T-cell (primary cell): ENCODE measurements at regions not wholly inside any gene's neighbourhood (a gene's known extent, or its start where the extent isn't known, plus 50 kb on each side); places are given as distances from the start of the nearest gene placed in this dataset.

ENCODE experiments used
- ATAC-seq, 4 experiments: fragments of 200-7000 bp in 3 of 4; fragments of 150-1000 bp in 1 of 4; cut with Tn5 transposase; replicated peaks in 1 of 4; 1 replicate in 3 of 4; 2 replicates in 1 of 4; pipeline ENCODE4 v1.10.0; 2021; ENCODE audit warnings: moderate library complexity in 3 of 4, mild to moderate bottlenecking in 2 of 4, moderate number of reproducible peaks in 1 of 4
- CTCF ChIA-PET, 2 donors: fragments of 300-600 bp; sonication (Branson Sonifier 250); formaldehyde crosslinking; loops; one replicate each; lab custom pipeline; 2022; ENCODE audit warnings: antibody characterized with exemption in 2 of 2; lab: Charles Lee
- POLR2A ChIA-PET, 2 donors: fragments of 300-600 bp; sonication (Branson Sonifier 250); formaldehyde crosslinking; loops; one replicate each; lab custom pipeline; 2022; ENCODE audit warnings: antibody characterized with exemption in 2 of 2; lab: Charles Lee
- DNase-seq, 35 experiments: peaks; one replicate each; pipeline versions ENCODE4 v3.0.0 to v3.0.0-alpha.2; 2013 to 2023
- H3K27ac ChIP-seq: one replicate; pipeline ENCODE4 v1.5.1; 2013; ENCODE audit warnings: low read length
- H3K27me3 ChIP-seq, 2 experiments: replicated peaks in 1 of 2; 1 replicate in 1 of 2; 2 replicates in 1 of 2; pipeline versions ENCODE4 v1.6.1 to v1.7.0; 2013; ENCODE audit warnings: low read length in 1 of 2, mixed read lengths in 1 of 2; ENCODE audit not compliant: control insufficient read depth in 2 of 2, insufficient read depth in 2 of 2; ENCODE audit errors: extremely low read depth in 1 of 2
- H3K36me3 ChIP-seq, 2 donors: 1 replicate in 1 of 2; 2 replicates in 1 of 2; pipeline versions ENCODE4 v1.6.1 to v1.7.0; 2013; ENCODE audit warnings: low read length in 1 of 2; ENCODE audit not compliant: control insufficient read depth in 2 of 2, insufficient read depth in 1 of 2; ENCODE audit errors: extremely low read depth in 1 of 2
- H3K4me1 ChIP-seq, 2 experiments: 1 replicate in 1 of 2; 2 replicates in 1 of 2; pipeline versions ENCODE4 v1.6.1 to v1.7.0; 2013; ENCODE audit warnings: low read length in 2 of 2, mixed read lengths in 1 of 2; ENCODE audit not compliant: insufficient read depth in 2 of 2, control insufficient read depth in 1 of 2; ENCODE audit errors: extremely low read depth in 1 of 2
- H3K4me3 ChIP-seq, 2 donors: 1 replicate in 1 of 2; 2 replicates in 1 of 2; pipeline versions ENCODE4 v1.5.1 to v1.7.0; 2013; ENCODE audit warnings: mild to moderate bottlenecking in 2 of 2, low read length in 1 of 2, moderate library complexity in 1 of 2; ENCODE audit not compliant: control insufficient read depth in 1 of 2; ENCODE audit errors: extremely low read depth in 1 of 2
- H3K9me3 ChIP-seq: 2 replicates; pipeline ENCODE4 v1.7.0; 2013
- H3K27ac Mint-ChIP-seq, 2 donors: one replicate each; pipeline ENCODE4 v1.8.0; 2020 to 2021; ENCODE audit warnings: mild to moderate bottlenecking in 2 of 2, mixed read lengths in 2 of 2
- H3K27me3 Mint-ChIP-seq, 2 donors: one replicate each; pipeline ENCODE4 v1.8.0; 2021 to 2022; ENCODE audit warnings: mixed read lengths in 2 of 2
- H3K36me3 Mint-ChIP-seq: one replicate; pipeline ENCODE4 v1.8.0; 2021; ENCODE audit warnings: mixed read lengths
- H3K4me1 Mint-ChIP-seq, 3 donors: one replicate each; pipeline ENCODE4 v1.8.0; 2020 to 2022; ENCODE audit warnings: mixed read lengths in 3 of 3, mild to moderate bottlenecking in 1 of 3
- H3K4me3 Mint-ChIP-seq, 3 donors: one replicate each; pipeline ENCODE4 v1.8.0; 2020 to 2022; ENCODE audit warnings: mild to moderate bottlenecking in 3 of 3, mixed read lengths in 3 of 3, moderate library complexity in 3 of 3
- H3K9me3 Mint-ChIP-seq, 3 donors: one replicate each; pipeline ENCODE4 v1.8.0; 2020 to 2022; ENCODE audit warnings: mixed read lengths in 3 of 3
- WGBS: methylation state at CpG from one replicate; pipeline ENCODE4 v1.1.5; 2013; ENCODE audit warnings: missing lambda C conversion rate; ENCODE audit not compliant: insufficient coverage; 5-methylcytosine and 5-hydroxymethylcytosine counted together

GRCh38 chr7:79988653-79989052 lies 146.0 kb upstream of the GNAI1 start:
- CTCF ChIA-PET: no interaction called here
- no peak overlapping the region for H3K4me3 Mint-ChIP-seq
- Histone ChIP-seq H3K4me3 (no peak overlapping the region), H3K27me3 (no peaks in the 10 kb centered on the region), H3K9me3 (no peaks in the 10 kb centered on the region), H3K36me3 (no peaks in the 10 kb centered on the region), H3K27ac (no peak overlapping the region), H3K4me1 (no peaks in the 10 kb centered on the region)
- no CpG with 5 or more reads among the region's 1 CpG for WGBS
- DNase-seq (no peak), ATAC-seq (no peak)
- no peaks in the 10 kb centered on the region for H3K4me1 Mint-ChIP-seq
- no peaks in the 10 kb centered on the region for H3K9me3 Mint-ChIP-seq
- H3K27ac Mint-ChIP-seq: no peak overlapping the region
- H3K27me3 Mint-ChIP-seq: no peaks in the 10 kb centered on the region
- H3K36me3 Mint-ChIP-seq: no peaks in the 10 kb centered on the region
- POLR2A ChIA-PET: no interaction called here

- H3K27me3 ChIP-seq: no peaks in the 10 kb centered on the region
- H3K9me3 ChIP-seq: no peaks in the 10 kb centered on the region
- POLR2A ChIA-PET: no interaction called here
- H3K9me3 Mint-ChIP-seq: no peaks in the 10 kb centered on the region
- no peaks in the 10 kb centered on the region for H3K36me3 ChIP-seq
- no peak overlapping the region for H3K4me3 ChIP-seq
- ATAC-seq (no peak), DNase-seq (no peak)
- CTCF ChIA-PET: no interaction called here
- no peaks in the 10 kb centered on the region for H3K4me1 Mint-ChIP-seq
- no peaks in the 10 kb centered on the region for H3K27me3 Mint-ChIP-seq
- no peak overlapping the region for H3K27ac ChIP-seq
- WGBS: no CpG with 5 or more reads among the region's 2 CpGs
- H3K4me3 Mint-ChIP-seq: no peak overlapping the region
- no peaks in the 10 kb centered on the region for H3K36me3 Mint-ChIP-seq
- no peak overlapping the region for H3K27ac Mint-ChIP-seq
- no peaks in the 10 kb centered on the region for H3K4me1 ChIP-seq
Observed at GRCh38 chr7:79984210-79984609, 150.4 kb upstream of the GNAI1 start.

GRCh38 chr7:79982141-79982770 lies 152.4 kb upstream of the GNAI1 start:
- Mint-ChIP-seq H3K27me3 (no peaks in the 10 kb centered on the region), H3K27ac (no peak overlapping the region), H3K9me3 (peaks cover 0 to 4% (median 0%) of the 10 kb centered on the region in 3 donors), H3K4me3 (no peak overlapping the region), H3K36me3 (no peaks in the 10 kb centered on the region), H3K4me1 (no peaks in the 10 kb centered on the region)
- DNase-seq (no peak), ATAC-seq (no peak)
- Histone ChIP-seq H3K36me3 (no peaks in the 10 kb centered on the region), H3K27me3 (no peaks in the 10 kb centered on the region), H3K9me3 (no peaks in the 10 kb centered on the region), H3K4me1 (no peaks in the 10 kb centered on the region), H3K27ac (no peak overlapping the region), H3K4me3 (no peak overlapping the region)
- ChIA-PET POLR2A (no interaction called here), CTCF (no interaction called here)
- WGBS: no CpG with 5 or more reads among the region's 2 CpGs

- no peak for DNase-seq
- ChIA-PET POLR2A (no interaction called here), CTCF (no interaction called here)
- Histone ChIP-seq H3K36me3 (no peaks in the 10 kb centered on the region), H3K27me3 (no peaks in the 10 kb centered on the region), H3K4me1 (peaks cover 0 to 3% of the 10 kb centered on the region in 2 experiments), H3K27ac (no peak overlapping the region), H3K9me3 (no peaks in the 10 kb centered on the region), H3K4me3 (no peak overlapping the region)
- no peak for ATAC-seq
- Mint-ChIP-seq H3K4me1 (peaks cover 0 to 6% (median 1%) of the 10 kb centered on the region in 3 donors), H3K9me3 (peaks cover 0 to 13% (median 0%) of the 10 kb centered on the region in 3 donors), H3K27me3 (no peaks in the 10 kb centered on the region), H3K36me3 (no peaks in the 10 kb centered on the region), H3K4me3 (no peak overlapping the region), H3K27ac (no peak overlapping the region)
- 60% methylated on average over 1 of the region's 1 CpG for WGBS
Observed at GRCh38 chr7:79980376-79980775, 154.3 kb upstream of the GNAI1 start.

- WGBS: no CpG with 5 or more reads among the region's 2 CpGs
Observed at GRCh38 chr7:79979437-79979836, 155.2 kb upstream of the GNAI1 start.

GRCh38 chr7:79977481-79977880 lies 157.2 kb upstream of the GNAI1 start:
- Mint-ChIP-seq H3K27ac (no peak overlapping the region), H3K36me3 (no peaks in the 10 kb centered on the region), H3K27me3 (no peaks in the 10 kb centered on the region), H3K4me1 (peaks cover 0 to 6% (median 1%) of the 10 kb centered on the region in 3 donors), H3K9me3 (peaks cover 0 to 13% (median 0%) of the 10 kb centered on the region in 3 donors), H3K4me3 (no peak overlapping the region)
- ATAC-seq: no peak
- DNase-seq: no peak
- H3K9me3 ChIP-seq: no peaks in the 10 kb centered on the region
- ChIA-PET POLR2A (no interaction called here), CTCF (interaction anchor here in 1 of 2 donors (0.9 kb wide), 1 partner anchor 24 kb away, joined by 3 read pairs; no protein-coding TSS in a partner anchor)
- H3K4me1 ChIP-seq: peaks cover 0 to 3% of the 10 kb centered on the region in 2 experiments
- no peak overlapping the region for H3K27ac ChIP-seq
- no peak overlapping the region for H3K4me3 ChIP-seq
- H3K36me3 ChIP-seq: no peaks in the 10 kb centered on the region
- H3K27me3 ChIP-seq: no peaks in the 10 kb centered on the region
- 95% methylated on average over 9 of the region's 16 CpGs for WGBS

More at GRCh38 chr7:79979437-79979836, 155.2 kb upstream of the GNAI1 start:
- H3K4me3 Mint-ChIP-seq: no peak overlapping the region
- Histone ChIP-seq H3K9me3 (no peaks in the 10 kb centered on the region), H3K27ac (no peak overlapping the region), H3K36me3 (no peaks in the 10 kb centered on the region), H3K4me3 (no peak overlapping the region), H3K4me1 (peaks cover 0 to 3% of the 10 kb centered on the region in 2 experiments), H3K27me3 (no peaks in the 10 kb centered on the region)
- no peaks in the 10 kb centered on the region for H3K27me3 Mint-ChIP-seq
- peaks cover 0 to 6% (median 1%) of the 10 kb centered on the region in 3 donors for H3K4me1 Mint-ChIP-seq
- no peak for DNase-seq
- no peaks in the 10 kb centered on the region for H3K36me3 Mint-ChIP-seq
- POLR2A ChIA-PET: no interaction called here
- CTCF ChIA-PET: no interaction called here
- ATAC-seq: no peak
- H3K27ac Mint-ChIP-seq: no peak overlapping the region
- peaks cover 0 to 13% (median 0%) of the 10 kb centered on the region in 3 donors for H3K9me3 Mint-ChIP-seq
